Hepatocyte (in vitro differentiated cells): ENCODE measurements at regions not wholly inside any gene's neighbourhood (a gene's known extent, or its start where the extent isn't known, plus 50 kb on each side); places are given as distances from the start of the nearest gene placed in this dataset.

Source experiments
- DNase-seq: peaks from one replicate; pipeline ENCODE4 v3.0.0-alpha.2; 2016; ENCODE audit warnings: low spot score
- H2AFZ ChIP-seq: fragments of 200-600 bp; sonication (generic); 2 replicates; pipeline ENCODE4 v1.6.0; 2016; ENCODE audit warnings: antibody characterized with exemption, mild to moderate bottlenecking
- H3K27ac ChIP-seq: fragments of 200-600 bp; sonication (generic); 2 replicates; pipeline ENCODE4 v1.5.1; 2016; ENCODE audit warnings: mild to moderate bottlenecking
- H3K27me3 ChIP-seq: fragments of 200-600 bp; sonication (generic); 2 replicates; pipeline ENCODE4 v1.6.1; 2016
- H3K36me3 ChIP-seq: fragments of 200-600 bp; sonication (generic); replicated peaks from 2 replicates; pipeline ENCODE4 v1.5.1; 2016; ENCODE audit warnings: low read depth; ENCODE audit not compliant: insufficient read depth
- H3K4me1 ChIP-seq: fragments of 200-600 bp; sonication (generic); 2 replicates; pipeline ENCODE4 v1.5.1; 2016; ENCODE audit warnings: mild to moderate bottlenecking, moderate library complexity; ENCODE audit not compliant: insufficient read depth
- H3K4me2 ChIP-seq: fragments of 200-600 bp; sonication (generic); 2 replicates; pipeline ENCODE4 v1.6.0; 2016
- H3K4me3 ChIP-seq: fragments of 200-600 bp; sonication (generic); 2 replicates; pipeline ENCODE4 v1.5.1; 2016; ENCODE audit warnings: mild to moderate bottlenecking
- H3K79me2 ChIP-seq: fragments of 200-600 bp; sonication (generic); 2 replicates; pipeline ENCODE4 v1.6.0; 2017; ENCODE audit warnings: mild to moderate bottlenecking
- H3K9me2 ChIP-seq: fragments of 200-600 bp; sonication (generic); replicated peaks from 2 replicates; pipeline ENCODE4 v1.6.0; 2017; ENCODE audit warnings: mild to moderate bottlenecking; ENCODE audit not compliant: insufficient read depth
- H3K9me3 ChIP-seq: fragments of 200-600 bp; sonication (generic); 2 replicates; pipeline ENCODE4 v1.5.1; 2016; ENCODE audit warnings: low read depth, mild to moderate bottlenecking
- H4K20me1 ChIP-seq: fragments of 200-600 bp; sonication (generic); 2 replicates; pipeline ENCODE4 v1.6.0; 2016; ENCODE audit warnings: mild to moderate bottlenecking; ENCODE audit not compliant: insufficient read depth, poor library complexity, severe bottlenecking
- CTCF ChIP-seq: fragments of 200-600 bp; sonication (generic); IDR thresholded peaks from 2 replicates; pipeline ENCODE4 v1.5.1; 2016; ENCODE audit warnings: antibody characterized with exemption, mild to moderate bottlenecking; ENCODE audit not compliant: poor library complexity
- EZH2 ChIP-seq: fragments of 200-600 bp; sonication (generic); IDR thresholded peaks from 2 replicates; pipeline ENCODE4 v1.6.1; 2016; ENCODE audit warnings: antibody characterized with exemption, mild to moderate bottlenecking, borderline replicate concordance
- EZH2phosphoT487 ChIP-seq: fragments of 200-600 bp; sonication (generic); IDR thresholded peaks from one replicate; pipeline ENCODE4 v1.6.1; 2018; ENCODE audit warnings: antibody characterized with exemption, mild to moderate bottlenecking, low read depth, moderate library complexity; ENCODE audit not compliant: unreplicated experiment, severe bottlenecking
- WGBS: methylation state at CpG from one replicate; pipeline ENCODE4 v1.1.6; 2016; ENCODE audit warnings: low lambda C conversion rate; ENCODE audit errors: missing lambda C conversion rate; 5-methylcytosine and 5-hydroxymethylcytosine counted together

- Histone ChIP-seq H3K27ac (no peak overlapping the region), H3K9me3 (no peaks in the 10 kb centered on the region), H2AFZ (peak overlapping the region; percentile 29), H4K20me1 (no peaks in the 10 kb centered on the region), H3K4me3 (no peak overlapping the region), H3K79me2 (no peaks in the 10 kb centered on the region), H3K36me3 (no peaks in the 10 kb centered on the region), H3K4me2 (no peak overlapping the region), H3K4me1 (no peaks in the 10 kb centered on the region), H3K9me2 (no peaks in the 10 kb centered on the region), H3K27me3 (no peaks in the 10 kb centered on the region)
- no peak for DNase-seq
- TF ChIP-seq EZH2 (no peak), CTCF (no peak), EZH2phosphoT487 (no peak)
- WGBS: 91% methylated on average over 3 of the region's 3 CpGs
Observed at GRCh38 chr13:39274739-39275325, 236.6 kb downstream of the NHLRC3 start.

GRCh38 chr13:39279077-39279476 lies 240.8 kb downstream of the NHLRC3 start:
- DNase-seq: no peak
- no peaks in the 10 kb centered on the region for H4K20me1 ChIP-seq
- H3K9me3 ChIP-seq: no peaks in the 10 kb centered on the region
- H3K27me3 ChIP-seq: no peaks in the 10 kb centered on the region
- TF ChIP-seq EZH2 (no peak), EZH2phosphoT487 (no peak), CTCF (no peak)
- H2AFZ ChIP-seq: no peak overlapping the region
- WGBS: 77% methylated on average over 2 of the region's 2 CpGs
- H3K27ac ChIP-seq: no peak overlapping the region
- H3K4me2 ChIP-seq: no peak overlapping the region
- H3K4me3 ChIP-seq: no peak overlapping the region
- H3K4me1 ChIP-seq: peaks cover 2% of the 10 kb centered on the region
- H3K79me2 ChIP-seq: no peaks in the 10 kb centered on the region
- no peaks in the 10 kb centered on the region for H3K9me2 ChIP-seq
- H3K36me3 ChIP-seq: no peaks in the 10 kb centered on the region

- no peak for TF ChIP-seq EZH2phosphoT487
- TF ChIP-seq EZH2: no peak
- TF ChIP-seq CTCF: no peak
- peaks cover 2% of the 10 kb centered on the region for H3K4me1 ChIP-seq
- H3K9me3 ChIP-seq: no peaks in the 10 kb centered on the region
- no peaks in the 10 kb centered on the region for H4K20me1 ChIP-seq
- no peak overlapping the region for H2AFZ ChIP-seq
- no peak overlapping the region for H3K4me3 ChIP-seq
- DNase-seq: no peak
- WGBS: 43% methylated on average over 1 of the region's 1 CpG
- H3K27ac ChIP-seq: no peak overlapping the region
- no peaks in the 10 kb centered on the region for H3K79me2 ChIP-seq
- H3K36me3 ChIP-seq: no peaks in the 10 kb centered on the region
- H3K4me2 ChIP-seq: no peak overlapping the region
- no peaks in the 10 kb centered on the region for H3K27me3 ChIP-seq
- H3K9me2 ChIP-seq: no peaks in the 10 kb centered on the region
Observed at GRCh38 chr13:39281539-39282150, 243.4 kb downstream of the NHLRC3 start.
